ENCODE measurements at regions not wholly inside any gene's neighbourhood (a gene's known extent, or its start where the extent isn't known, plus 50 kb on each side); places are given as distances from the start of the nearest gene placed in this dataset.

DNA sequence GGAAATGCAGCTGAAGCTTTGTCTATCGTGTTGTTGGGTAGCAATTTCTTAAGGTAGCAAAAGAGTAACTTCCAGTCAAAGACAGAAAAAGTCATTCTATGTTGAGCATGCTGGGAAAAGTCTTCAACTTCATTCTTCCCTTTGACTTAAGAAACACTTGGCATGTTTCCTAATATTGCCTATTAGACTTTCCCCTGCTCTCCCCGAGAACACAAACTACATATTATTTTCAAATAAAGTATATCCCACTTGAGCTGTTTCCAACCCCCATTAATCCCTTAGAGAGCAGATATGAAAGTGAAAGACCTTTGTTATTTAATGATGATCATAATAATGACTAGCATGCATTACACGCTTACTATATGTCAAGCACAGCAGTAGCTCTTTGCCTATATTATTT lies 136.0 kb upstream of the SPOPL start:
- TF ChIP-seq POLR2AphosphoS5 (IDR thresholded peaks at IDR 0.05; ENCODE audit: borderline replicate concordance, low read depth, low read length) (no peak), EZH2 (IDR thresholded peaks at IDR 0.05) (no peak)

Measured in SK-N-MC (cell line).